ENCODE measurements at regions not wholly inside any gene's neighbourhood (a gene's known extent, or its start where the extent isn't known, plus 50 kb on each side); places are given as distances from the start of the nearest gene placed in this dataset.

DNA sequence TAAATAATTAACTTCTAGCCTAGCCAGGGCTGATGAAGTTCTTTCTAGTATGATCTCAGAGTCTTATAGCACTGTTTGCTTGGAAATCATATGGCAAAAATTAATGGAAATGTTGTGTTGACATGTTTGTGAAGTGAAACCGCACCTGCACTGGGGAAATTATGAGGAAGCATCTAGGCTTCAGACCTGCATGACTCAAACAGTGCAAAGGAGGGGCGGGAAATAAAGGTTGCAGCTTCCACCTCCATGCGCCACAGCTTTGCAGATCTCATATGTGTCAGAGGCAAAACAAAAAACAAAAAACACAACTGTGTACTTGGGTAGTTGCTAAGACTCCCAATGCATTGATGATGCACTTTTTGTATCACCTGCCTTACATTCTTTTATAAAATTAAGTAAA, 1080.6 kb downstream of the PLA2G4A start:
- TF ChIP-seq, protein P1, sequence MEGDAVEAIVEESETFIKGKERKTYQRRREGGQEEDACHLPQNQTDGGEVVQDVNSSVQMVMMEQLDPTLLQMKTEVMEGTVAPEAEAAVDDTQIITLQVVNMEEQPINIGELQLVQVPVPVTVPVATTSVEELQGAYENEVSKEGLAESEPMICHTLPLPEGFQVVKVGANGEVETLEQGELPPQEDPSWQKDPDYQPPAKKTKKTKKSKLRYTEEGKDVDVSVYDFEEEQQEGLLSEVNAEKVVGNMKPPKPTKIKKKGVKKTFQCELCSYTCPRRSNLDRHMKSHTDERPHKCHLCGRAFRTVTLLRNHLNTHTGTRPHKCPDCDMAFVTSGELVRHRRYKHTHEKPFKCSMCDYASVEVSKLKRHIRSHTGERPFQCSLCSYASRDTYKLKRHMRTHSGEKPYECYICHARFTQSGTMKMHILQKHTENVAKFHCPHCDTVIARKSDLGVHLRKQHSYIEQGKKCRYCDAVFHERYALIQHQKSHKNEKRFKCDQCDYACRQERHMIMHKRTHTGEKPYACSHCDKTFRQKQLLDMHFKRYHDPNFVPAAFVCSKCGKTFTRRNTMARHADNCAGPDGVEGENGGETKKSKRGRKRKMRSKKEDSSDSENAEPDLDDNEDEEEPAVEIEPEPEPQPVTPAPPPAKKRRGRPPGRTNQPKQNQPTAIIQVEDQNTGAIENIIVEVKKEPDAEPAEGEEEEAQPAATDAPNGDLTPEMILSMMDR (conservative IDR thresholded peaks at IDR 0.05) = no peak
- TF ChIP-seq EZH2 (IDR thresholded peaks at IDR 0.05; ENCODE audit: low read depth) = no peak

All from PC-9 (cell line).